SU-DHL-6 (cell line): ENCODE measurements at regions not wholly inside any gene's neighbourhood (a gene's known extent, or its start where the extent isn't known, plus 50 kb on each side); places are given as distances from the start of the nearest gene placed in this dataset.

Experiments used
- EZH2phosphoT487 ChIP-seq: fragments of 200-600 bp; sonication (generic), shearing (Covaris generic); conservative IDR thresholded peaks from 2 replicates; pipeline ENCODE4 v1.6.1; 2018; ENCODE audit warnings: mild to moderate bottlenecking, antibody characterized with exemption, low read length, moderate library complexity, mixed read lengths
- TF ChIP-seq, protein P1 (sequence below): fragments of 200-600 bp; sonication (generic); IDR thresholded peaks from one replicate; pipeline ENCODE4 v1.5.1; 2017; ENCODE audit warnings: antibody characterized with exemption, mild to moderate bottlenecking, low read length, moderate library complexity; ENCODE audit not compliant: insufficient read depth, poor library complexity, severe bottlenecking

DNA sequence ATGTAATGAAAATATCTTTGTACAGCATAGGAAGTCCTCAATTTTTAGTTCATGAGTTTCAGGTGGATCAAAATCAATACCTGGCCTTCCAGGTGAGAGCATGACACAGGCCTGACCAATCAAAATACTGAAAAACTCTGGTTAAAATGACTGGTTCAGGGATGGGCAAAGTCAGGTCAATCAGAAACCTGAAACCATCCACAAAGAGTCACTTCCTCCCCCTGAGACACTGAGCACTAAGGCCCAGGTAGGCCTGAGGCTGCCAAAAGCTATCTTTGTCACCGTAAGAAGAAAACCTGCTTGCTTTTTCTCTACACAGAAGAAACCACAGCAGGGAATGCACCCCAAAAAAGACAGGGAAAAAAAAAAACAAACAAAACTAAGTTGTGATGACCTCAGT, 444.8 kb downstream of the TLR4 start:
- TF ChIP-seq, protein P1, sequence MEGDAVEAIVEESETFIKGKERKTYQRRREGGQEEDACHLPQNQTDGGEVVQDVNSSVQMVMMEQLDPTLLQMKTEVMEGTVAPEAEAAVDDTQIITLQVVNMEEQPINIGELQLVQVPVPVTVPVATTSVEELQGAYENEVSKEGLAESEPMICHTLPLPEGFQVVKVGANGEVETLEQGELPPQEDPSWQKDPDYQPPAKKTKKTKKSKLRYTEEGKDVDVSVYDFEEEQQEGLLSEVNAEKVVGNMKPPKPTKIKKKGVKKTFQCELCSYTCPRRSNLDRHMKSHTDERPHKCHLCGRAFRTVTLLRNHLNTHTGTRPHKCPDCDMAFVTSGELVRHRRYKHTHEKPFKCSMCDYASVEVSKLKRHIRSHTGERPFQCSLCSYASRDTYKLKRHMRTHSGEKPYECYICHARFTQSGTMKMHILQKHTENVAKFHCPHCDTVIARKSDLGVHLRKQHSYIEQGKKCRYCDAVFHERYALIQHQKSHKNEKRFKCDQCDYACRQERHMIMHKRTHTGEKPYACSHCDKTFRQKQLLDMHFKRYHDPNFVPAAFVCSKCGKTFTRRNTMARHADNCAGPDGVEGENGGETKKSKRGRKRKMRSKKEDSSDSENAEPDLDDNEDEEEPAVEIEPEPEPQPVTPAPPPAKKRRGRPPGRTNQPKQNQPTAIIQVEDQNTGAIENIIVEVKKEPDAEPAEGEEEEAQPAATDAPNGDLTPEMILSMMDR, result no peak
- no peak for TF ChIP-seq EZH2phosphoT487
